ENCODE measurements at regions not wholly inside any gene's neighbourhood (a gene's known extent, or its start where the extent isn't known, plus 50 kb on each side); places are given as distances from the start of the nearest gene placed in this dataset.

GRCh38 chr2:21683838-21684237, 560.1 kb downstream of the TDRD15 start:
- Histone ChIP-seq H3K9ac (no peak overlapping the region), H3K36me3 (no peaks in the 10 kb centered on the region), H3K9me3 (replicated peaks in 1 of 11) (peaks cover 0 to 12% (median 5%) of the 10 kb centered on the region in 11 experiments; a peak in 4 of 22 replicates), H3K4me1 (no peaks in the 10 kb centered on the region), H3K27me3 (no peaks in the 10 kb centered on the region), H3K4me3 (no peak overlapping the region), H3K4me2 (no peak overlapping the region), H4K20me1 (no peaks in the 10 kb centered on the region), H3K27ac (no peak overlapping the region)
- peak in 1 of 11 experiments; percentile 44; a peak in 1 of 22 replicates for TF ChIP-seq Cebpa-rat (IDR thresholded peaks at IDR 0.05)

- H3K27me3 ChIP-seq: no peaks in the 10 kb centered on the region
- no peak for TF ChIP-seq Cebpa-rat (IDR thresholded peaks at IDR 0.05)
- H3K36me3 ChIP-seq: no peaks in the 10 kb centered on the region
- H3K4me1 ChIP-seq: no peaks in the 10 kb centered on the region
- no peak overlapping the region for H3K9ac ChIP-seq
- no peak overlapping the region for H3K27ac ChIP-seq
- H3K9me3 ChIP-seq (replicated peaks in 1 of 11): no peaks in the 10 kb centered on the region
- H3K4me3 ChIP-seq: no peak overlapping the region
- H4K20me1 ChIP-seq: no peaks in the 10 kb centered on the region
- no peak overlapping the region for H3K4me2 ChIP-seq
Observed at GRCh38 chr2:21687589-21687988, 563.8 kb downstream of the TDRD15 start.

GRCh38 chr2:21690005-21690404, 566.2 kb downstream of the TDRD15 start:
- Histone ChIP-seq H3K36me3 (no peaks in the 10 kb centered on the region), H3K4me2 (no peak overlapping the region)

GRCh38 chr2:21693081-21693480, 569.3 kb downstream of the TDRD15 start:
- Histone ChIP-seq H3K27me3 (no peaks in the 10 kb centered on the region), H3K27ac (no peak overlapping the region), H3K9ac (no peak overlapping the region), H4K20me1 (no peaks in the 10 kb centered on the region), H3K4me1 (no peaks in the 10 kb centered on the region), H3K4me3 (no peak overlapping the region), H3K36me3 (no peaks in the 10 kb centered on the region), H3K9me3 (replicated peaks in 1 of 11) (no peaks in the 10 kb centered on the region), H3K4me2 (no peak overlapping the region)
- no peak for TF ChIP-seq Cebpa-rat (IDR thresholded peaks at IDR 0.05)

More at GRCh38 chr2:21690005-21690404, 566.2 kb downstream of the TDRD15 start:
- H3K27me3 ChIP-seq: no peaks in the 10 kb centered on the region
- TF ChIP-seq Cebpa-rat (IDR thresholded peaks at IDR 0.05): no peak
- H4K20me1 ChIP-seq: no peaks in the 10 kb centered on the region
- H3K27ac ChIP-seq: no peak overlapping the region
- H3K4me3 ChIP-seq: no peak overlapping the region
- H3K9ac ChIP-seq: no peak overlapping the region
- no peaks in the 10 kb centered on the region for H3K9me3 ChIP-seq (replicated peaks in 1 of 11)
- no peaks in the 10 kb centered on the region for H3K4me1 ChIP-seq

GRCh38 chr2:21694079-21694878, 570.5 kb downstream of the TDRD15 start:
- Histone ChIP-seq H3K9me3 (replicated peaks in 1 of 11) (no peaks in the 10 kb centered on the region), H3K4me2 (no peak overlapping the region), H3K4me1 (no peaks in the 10 kb centered on the region), H3K9ac (no peak overlapping the region), H3K4me3 (no peak overlapping the region), H3K27me3 (no peaks in the 10 kb centered on the region), H4K20me1 (no peaks in the 10 kb centered on the region), H3K36me3 (no peaks in the 10 kb centered on the region), H3K27ac (no peak overlapping the region)
- TF ChIP-seq Cebpa-rat (IDR thresholded peaks at IDR 0.05): no peak

GRCh38 chr2:21696900-21697299, 573.1 kb downstream of the TDRD15 start:
- no peaks in the 10 kb centered on the region for H3K9me3 ChIP-seq (replicated peaks in 1 of 11)
- no peak overlapping the region for H3K4me2 ChIP-seq
- no peak overlapping the region for H3K27ac ChIP-seq
- H3K4me3 ChIP-seq: no peak overlapping the region
- H4K20me1 ChIP-seq: no peaks in the 10 kb centered on the region
- H3K36me3 ChIP-seq: no peaks in the 10 kb centered on the region
- no peak for TF ChIP-seq Cebpa-rat (IDR thresholded peaks at IDR 0.05)
- no peaks in the 10 kb centered on the region for H3K27me3 ChIP-seq
- H3K4me1 ChIP-seq: no peaks in the 10 kb centered on the region
- H3K9ac ChIP-seq: no peak overlapping the region

GRCh38 chr2:21700644-21701043, 576.9 kb downstream of the TDRD15 start:
- TF ChIP-seq Cebpa-rat (IDR thresholded peaks at IDR 0.05): no peak
- Histone ChIP-seq H3K36me3 (no peaks in the 10 kb centered on the region), H3K4me1 (peaks cover 0 to 7% (median 0%) of the 10 kb centered on the region in 10 experiments; a peak in 1 of 20 replicates), H3K4me2 (no peak overlapping the region), H4K20me1 (no peaks in the 10 kb centered on the region), H3K9me3 (replicated peaks in 1 of 11) (no peaks in the 10 kb centered on the region), H3K27ac (no peak overlapping the region), H3K27me3 (no peaks in the 10 kb centered on the region), H3K4me3 (no peak overlapping the region), H3K9ac (no peak overlapping the region)

GRCh38 chr2:21710031-21710430, 586.3 kb downstream of the TDRD15 start:
- Histone ChIP-seq H3K9ac (no peak overlapping the region), H3K27ac (no peak overlapping the region), H3K9me3 (replicated peaks in 1 of 11) (no peaks in the 10 kb centered on the region), H3K4me3 (no peak overlapping the region), H3K4me1 (no peaks in the 10 kb centered on the region), H3K4me2 (no peak overlapping the region), H3K36me3 (no peaks in the 10 kb centered on the region), H4K20me1 (no peaks in the 10 kb centered on the region), H3K27me3 (no peaks in the 10 kb centered on the region)
- TF ChIP-seq Cebpa-rat (IDR thresholded peaks at IDR 0.05): no peak

- Histone ChIP-seq H3K9ac (no peak overlapping the region), H3K4me2 (no peak overlapping the region), H3K4me3 (no peak overlapping the region), H4K20me1 (no peaks in the 10 kb centered on the region), H3K27ac (no peak overlapping the region), H3K36me3 (no peaks in the 10 kb centered on the region), H3K27me3 (no peaks in the 10 kb centered on the region), H3K4me1 (no peaks in the 10 kb centered on the region), H3K9me3 (replicated peaks in 1 of 11) (no peaks in the 10 kb centered on the region)
- no peak for TF ChIP-seq Cebpa-rat (IDR thresholded peaks at IDR 0.05)
Observed at GRCh38 chr2:21710496-21710895, 586.7 kb downstream of the TDRD15 start.

GRCh38 chr2:21715887-21716286, 592.1 kb downstream of the TDRD15 start:
- H3K4me1 ChIP-seq: no peaks in the 10 kb centered on the region
- no peaks in the 10 kb centered on the region for H3K36me3 ChIP-seq
- no peaks in the 10 kb centered on the region for H3K27me3 ChIP-seq
- H3K4me2 ChIP-seq: no peak overlapping the region
- H3K27ac ChIP-seq: no peak overlapping the region
- H3K9me3 ChIP-seq (replicated peaks in 1 of 11): no peaks in the 10 kb centered on the region
- H3K4me3 ChIP-seq: no peak overlapping the region
- no peak overlapping the region for H3K9ac ChIP-seq
- H4K20me1 ChIP-seq: no peaks in the 10 kb centered on the region
- TF ChIP-seq Cebpa-rat (IDR thresholded peaks at IDR 0.05): no peak
